Activated CD8-positive, alpha-beta memory T cell treated with anti-CD3 and anti-CD28 coated beads, Interleukin-2, amount 50 U/mL, for 48 hours (primary cell): ENCODE measurements at regions not wholly inside any gene's neighbourhood (a gene's known extent, or its start where the extent isn't known, plus 50 kb on each side); places are given as distances from the start of the nearest gene placed in this dataset.
"Not testable (repeated sequence)": the region's sequence is repeated elsewhere in the genome, so short reads cannot be mapped to it uniquely, and the experiment has no call there.

Source experiments
- DNase-seq: peaks from one replicate; pipeline ENCODE4 v3.0.0-alpha.2; 2020

DNA sequence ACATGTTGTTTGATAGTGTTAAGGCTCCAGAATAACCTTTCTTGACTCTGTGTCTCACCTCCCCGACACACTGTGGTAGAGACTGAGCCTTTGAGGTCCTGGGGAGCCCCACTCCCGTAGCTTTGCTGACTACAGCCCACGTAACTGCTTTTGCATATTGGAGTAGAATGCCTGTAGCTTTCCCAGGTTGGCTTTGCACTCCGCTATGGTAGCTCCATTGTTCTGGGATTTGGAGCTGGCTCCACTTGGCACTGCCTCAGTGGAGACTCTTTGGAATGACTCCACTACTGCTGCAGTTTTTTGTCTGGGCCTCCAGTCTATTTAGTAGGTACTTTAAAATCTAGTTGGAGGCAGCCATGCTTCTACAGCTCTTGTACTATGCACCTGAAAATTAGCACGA is 56.2 kb upstream of the ANXA1 start:
- DNase-seq, result no peak

- no peak for DNase-seq
Measured at GRCh38 chr9:73093740-73094379, 57.8 kb upstream of the ANXA1 start.

GRCh38 chr9:73093016-73093739 is 58.5 kb upstream of the ANXA1 start:
- DNase-seq, result no peak

DNA sequence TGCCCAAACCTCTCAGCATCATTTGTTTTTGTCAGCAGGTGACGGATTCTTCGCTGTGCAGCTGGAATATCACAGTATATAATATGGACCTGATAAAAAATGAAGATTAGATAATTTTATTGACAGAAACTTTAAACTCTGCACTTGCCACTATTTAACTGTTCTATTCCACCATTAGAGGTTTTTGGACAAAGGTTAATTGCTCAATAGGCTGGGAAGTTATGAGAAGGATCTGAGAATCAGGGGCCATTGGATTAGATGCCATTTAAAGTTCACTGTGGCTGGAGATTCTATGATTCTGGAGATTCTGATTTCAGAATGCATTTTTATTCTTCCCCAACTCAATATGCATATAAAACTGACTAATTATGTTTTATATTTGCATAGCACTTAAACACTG is 59.8 kb upstream of the ANXA1 start:
- no peak for DNase-seq

DNA sequence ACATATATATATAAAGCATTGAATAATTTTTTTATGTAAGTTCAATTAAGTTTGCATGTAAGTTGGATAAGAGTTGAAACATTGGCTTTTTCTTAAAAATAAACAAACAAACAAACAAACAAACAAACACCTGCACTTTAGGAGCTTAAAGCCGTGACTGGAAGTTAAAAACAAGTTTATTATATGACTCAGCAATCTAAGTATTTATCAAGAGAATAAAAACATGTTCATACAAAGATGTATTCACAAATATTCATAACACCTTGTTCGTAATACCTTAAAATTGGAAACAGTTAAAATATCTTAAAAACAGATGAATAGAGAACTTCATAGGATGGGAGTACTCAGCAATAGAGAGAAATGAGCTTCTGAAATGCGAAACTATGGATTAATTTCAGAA is 61.5 kb upstream of the ANXA1 start:
- no peak for DNase-seq

- DNase-seq, result no peak
Measured at GRCh38 chr9:73089304-73089985, 62.2 kb upstream of the ANXA1 start.

DNA sequence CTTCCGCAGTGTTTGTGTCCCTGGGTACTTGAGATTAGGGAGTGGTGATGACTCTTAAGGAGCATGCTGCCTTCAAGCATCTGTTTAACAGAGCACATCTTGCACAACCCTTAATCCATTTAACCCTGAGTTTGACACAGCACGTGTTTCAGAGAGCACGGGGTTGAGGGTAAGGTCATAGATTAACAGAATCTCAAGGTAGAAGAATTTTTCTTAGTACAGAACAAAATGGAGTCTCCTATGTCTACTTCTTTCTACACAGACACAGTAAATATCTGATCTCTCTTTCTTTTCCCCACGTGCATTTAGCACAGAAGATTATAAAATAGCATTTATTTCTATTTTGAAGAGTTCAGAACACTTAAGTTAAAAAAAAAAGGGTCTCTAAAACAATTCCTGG is 63.8 kb upstream of the ANXA1 start:
- not testable (repeated sequence) for DNase-seq

GRCh38 chr9:73083519-73083918 is 68.1 kb upstream of the ANXA1 start:
- DNase-seq, result no peak

DNA sequence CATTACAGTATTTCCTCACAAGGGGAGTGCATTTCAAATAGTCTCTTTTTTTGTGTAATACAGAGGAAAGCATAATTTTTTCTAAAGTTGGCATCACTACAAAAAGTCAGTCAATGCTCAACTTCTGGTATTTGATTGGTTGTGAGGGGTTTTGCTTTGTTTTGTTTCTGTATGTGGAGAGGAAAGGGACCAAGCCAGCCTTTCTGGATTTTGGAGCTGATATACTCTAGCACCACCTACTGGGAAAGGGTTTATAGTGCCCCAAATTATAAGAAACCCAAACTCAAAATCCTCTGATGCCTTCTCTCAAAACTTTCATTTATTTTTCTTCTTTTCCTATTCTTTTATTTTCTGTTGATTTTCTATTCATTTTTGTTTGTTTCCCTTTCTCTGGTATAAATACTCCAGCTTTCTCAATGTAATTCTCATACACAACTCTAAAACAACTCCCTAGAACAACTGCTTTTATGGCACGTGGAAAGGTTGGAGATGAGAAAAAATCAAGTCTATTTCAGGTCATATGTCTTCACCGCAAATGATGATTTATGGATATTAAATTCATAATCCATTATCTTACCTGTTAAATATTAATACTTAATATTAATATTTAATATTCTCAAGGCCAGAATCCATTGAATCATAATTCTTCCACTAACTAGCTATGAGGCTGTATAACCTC is 69.5 kb upstream of the ANXA1 start:
- no peak for DNase-seq

DNA sequence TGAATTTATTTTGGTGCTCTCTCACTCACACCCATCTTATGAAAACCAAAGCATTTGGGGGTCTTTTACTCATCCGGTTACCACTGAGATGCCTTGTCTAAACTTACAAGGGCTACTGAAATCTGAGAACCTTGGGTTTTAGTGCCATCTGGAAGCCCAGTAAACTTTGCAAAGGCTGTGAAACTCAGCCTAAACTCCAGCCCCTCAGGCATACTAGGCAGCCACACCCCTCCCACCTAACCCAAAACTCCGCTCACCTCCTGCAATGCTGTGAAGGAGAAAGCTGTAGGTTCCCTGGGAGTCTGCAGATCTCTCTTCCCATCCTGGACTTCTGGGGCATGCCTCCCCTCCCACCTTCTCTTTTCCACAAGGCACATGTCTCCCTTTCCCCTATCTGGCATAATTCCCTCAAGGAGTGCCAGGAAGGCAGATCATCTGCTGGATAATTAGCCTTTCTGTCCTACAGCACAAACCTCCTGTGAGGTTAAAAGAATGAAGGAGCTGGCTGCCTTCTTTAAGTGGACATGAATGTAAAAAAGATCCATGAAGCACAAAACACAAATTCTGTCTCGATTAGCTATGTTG is 71.5 kb upstream of the ANXA1 start:
- no peak for DNase-seq

DNA sequence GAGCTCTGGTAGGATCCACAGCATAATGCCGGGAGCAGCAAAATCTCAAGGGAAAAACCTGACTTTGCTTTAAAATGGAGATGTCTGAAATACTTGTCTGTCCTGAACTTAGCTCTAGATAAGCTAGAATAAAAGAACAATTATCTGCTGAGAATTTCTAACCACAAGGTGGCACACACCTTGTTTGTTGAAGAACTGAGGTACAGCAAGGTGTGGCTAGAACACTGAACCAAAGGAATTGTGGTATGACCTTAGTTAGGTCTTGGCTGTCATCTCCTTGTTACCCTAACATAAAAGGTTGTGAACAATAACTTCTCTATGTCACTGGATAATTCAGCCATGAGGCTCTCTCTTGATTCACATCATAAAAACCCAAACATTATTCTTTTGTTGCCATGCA is 72.3 kb upstream of the ANXA1 start:
- no peak for DNase-seq

DNA sequence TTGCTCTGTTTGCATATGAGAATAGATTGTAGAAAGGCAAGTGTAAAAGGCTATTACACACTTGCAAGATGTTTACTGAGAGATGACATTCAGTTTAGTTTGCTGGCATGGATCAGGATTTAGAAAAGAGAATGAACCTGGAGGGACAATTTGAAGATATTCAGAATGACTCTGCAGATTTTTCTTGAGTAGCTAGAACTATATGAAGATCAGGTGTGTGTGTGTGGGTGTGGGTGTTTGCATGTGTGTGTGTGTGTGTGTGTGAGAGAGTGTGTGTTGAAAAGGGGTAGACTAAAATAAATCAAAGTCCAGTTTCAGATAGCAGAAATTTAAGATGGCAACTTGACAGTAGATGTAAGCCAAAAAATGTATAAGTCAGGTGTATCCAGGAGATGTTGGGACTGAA is 74.0 kb upstream of the ANXA1 start:
- no peak for DNase-seq

GRCh38 chr9:73076970-73077369 is 74.7 kb upstream of the ANXA1 start:
- no peak for DNase-seq

DNA sequence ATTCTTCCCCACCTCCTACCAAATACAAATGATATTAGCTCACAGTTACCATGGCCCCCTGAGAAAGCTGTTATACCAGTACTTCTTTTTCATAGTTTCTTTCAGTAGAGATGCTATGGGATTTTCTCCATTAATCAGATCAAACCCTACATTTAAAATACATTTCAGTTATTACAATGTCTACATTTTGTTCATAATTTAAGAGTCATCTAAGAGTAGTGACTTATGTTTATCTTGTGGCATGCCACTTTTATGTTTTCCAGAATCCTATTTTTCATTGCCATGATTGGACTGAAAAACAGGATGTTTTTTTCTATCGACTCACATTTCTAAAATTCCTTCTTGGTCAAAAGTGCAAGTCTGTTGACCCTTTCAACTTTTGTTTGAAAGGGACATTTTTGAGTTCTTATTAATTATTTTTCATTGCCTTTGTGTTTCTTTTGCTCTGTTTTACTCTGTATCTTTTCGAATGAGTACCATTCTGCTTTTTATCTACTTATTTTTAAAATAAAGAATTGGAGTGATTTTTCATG is 77.4 kb upstream of the ANXA1 start:
- no peak for DNase-seq

- no peak for DNase-seq
Measured at GRCh38 chr9:73073337-73074175, 78.1 kb upstream of the ANXA1 start.

- DNase-seq, result no peak
Measured at GRCh38 chr9:73067074-73067473, 84.6 kb upstream of the ANXA1 start.

- no peak for DNase-seq
Measured at GRCh38 chr9:73065439-73065838, 86.2 kb upstream of the ANXA1 start.

GRCh38 chr9:73064315-73064714 is 87.3 kb upstream of the ANXA1 start:
- DNase-seq, result no peak

DNA sequence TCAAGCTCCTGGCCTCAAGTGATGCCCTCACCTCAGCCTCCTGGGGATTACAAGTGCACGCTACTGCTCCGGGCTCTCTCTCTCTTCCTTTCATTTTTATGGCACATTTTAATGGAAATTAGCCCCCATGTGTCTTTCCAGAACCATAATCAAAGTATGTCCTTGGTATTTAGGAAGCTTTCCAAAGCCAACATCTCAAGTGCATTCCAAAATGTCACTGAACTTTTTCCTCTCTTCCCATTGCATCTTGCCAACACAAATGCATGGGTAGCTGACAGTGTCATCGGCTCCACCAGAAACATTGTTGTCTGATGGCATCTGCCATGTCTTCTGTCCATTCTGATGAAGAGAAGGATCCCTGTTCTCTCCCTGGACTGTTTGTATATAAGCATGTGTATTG is 90.5 kb upstream of the ANXA1 start:
- DNase-seq, result no peak

GRCh38 chr9:73059247-73059646 is 92.4 kb upstream of the ANXA1 start:
- no peak for DNase-seq

GRCh38 chr9:73056245-73056644 is 95.4 kb upstream of the ANXA1 start:
- no peak for DNase-seq

DNA sequence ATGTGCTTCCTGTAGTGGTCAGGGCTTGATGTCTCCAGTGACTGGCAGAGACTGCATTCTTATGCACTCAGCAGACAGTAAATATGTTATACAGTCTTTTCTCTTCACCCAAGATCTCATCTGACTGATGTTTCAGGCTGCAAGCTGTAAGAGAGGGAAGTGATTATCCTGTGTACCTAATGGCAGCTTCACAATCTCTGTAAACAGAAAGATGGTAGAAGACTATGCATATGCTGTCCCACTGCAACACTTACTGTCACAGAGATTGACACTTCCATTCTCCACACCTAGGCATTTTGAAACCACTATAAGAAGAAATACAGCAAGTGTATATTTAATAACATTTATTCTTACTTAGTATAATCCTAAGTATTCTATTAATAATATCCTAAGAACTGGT is 97.6 kb upstream of the ANXA1 start:
- DNase-seq, result no peak
